ENCODE measurements at regions not wholly inside any gene's neighbourhood (a gene's known extent, or its start where the extent isn't known, plus 50 kb on each side); places are given as distances from the start of the nearest gene placed in this dataset.
"Not testable (repeated sequence)": the region's sequence is repeated elsewhere in the genome, so short reads cannot be mapped to it uniquely, and the experiment has no call there.

- DNase-seq, result no peak
Measured at GRCh38 chr1:99062192-99062591, 57.5 kb upstream of the PLPPR5 start.

GRCh38 chr1:99069146-99069545, 64.5 kb upstream of the PLPPR5 start:
- DNase-seq, result no peak

- not testable (repeated sequence) for DNase-seq
Measured at GRCh38 chr1:99078529-99078928, 73.9 kb upstream of the PLPPR5 start.

- no peak for DNase-seq
Measured at GRCh38 chr1:99082366-99082765, 77.7 kb upstream of the PLPPR5 start.

GRCh38 chr1:99083338-99083737, 78.7 kb upstream of the PLPPR5 start:
- DNase-seq, result no peak

- no peak for DNase-seq
Measured at GRCh38 chr1:99084562-99084961, 79.9 kb upstream of the PLPPR5 start.

- no peak for DNase-seq
Measured at GRCh38 chr1:99086057-99086456, 81.4 kb upstream of the PLPPR5 start.

GRCh38 chr1:99098589-99098988, 93.9 kb upstream of the PLPPR5 start:
- no peak for DNase-seq

GRCh38 chr1:99106274-99106673, 101.6 kb upstream of the PLPPR5 start:
- no peak for DNase-seq

GRCh38 chr1:99107680-99108079, 103.0 kb upstream of the PLPPR5 start:
- no peak for DNase-seq

GRCh38 chr1:99110140-99111041, 105.7 kb upstream of the PLPPR5 start:
- DNase-seq, result no peak

- DNase-seq, result no peak
Measured at GRCh38 chr1:99115231-99115630, 110.6 kb upstream of the PLPPR5 start.

GRCh38 chr1:99119188-99119587, 114.5 kb upstream of the PLPPR5 start:
- no peak for DNase-seq

- DNase-seq, result no peak
Measured at GRCh38 chr1:99122039-99122438, 117.4 kb upstream of the PLPPR5 start.

GRCh38 chr1:99123936-99124335, 119.3 kb upstream of the PLPPR5 start:
- no peak for DNase-seq

GRCh38 chr1:99131546-99131945, 126.9 kb upstream of the PLPPR5 start:
- no peak for DNase-seq

GRCh38 chr1:99133756-99134500, 129.3 kb upstream of the PLPPR5 start:
- no peak for DNase-seq

- no peak for DNase-seq
Measured at GRCh38 chr1:99137554-99138206, 126.6 kb upstream of the PLPPR4 start.

GRCh38 chr1:99139876-99140275, 124.4 kb upstream of the PLPPR4 start:
- DNase-seq, result no peak

- DNase-seq, result no peak
Measured at GRCh38 chr1:99146129-99146848, 118.0 kb upstream of the PLPPR4 start.

- no peak for DNase-seq
Measured at GRCh38 chr1:99149952-99150351, 114.3 kb upstream of the PLPPR4 start.

- no peak for DNase-seq
Measured at GRCh38 chr1:99152132-99152531, 112.2 kb upstream of the PLPPR4 start.
